PC-3 (cell line): ENCODE measurements at regions not wholly inside any gene's neighbourhood (a gene's known extent, or its start where the extent isn't known, plus 50 kb on each side); places are given as distances from the start of the nearest gene placed in this dataset.
"Not testable (repeated sequence)": the region's sequence is repeated elsewhere in the genome, so short reads cannot be mapped to it uniquely, and the experiment has no call there.

Experiments used
- ATAC-seq: fragments of 200-7000 bp; cut with Tn5 transposase; 2 replicates; pipeline ENCODE4 v1.9.1; 2020; ENCODE audit warnings: mild to moderate bottlenecking, moderate library complexity
- BruUV-seq: library from RNA; stranded (reverse); fragments of 400-500 nt; replicated peaks from 2 replicates; lab custom pipeline; 2021; lab: Mats Ljungman, UMichigan
- CTCF ChIA-PET: fragments of 300-600 bp; sonication (Branson Sonifier 250); formaldehyde crosslinking; loops from one replicate; lab custom pipeline; 2022; ENCODE audit warnings: antibody characterized with exemption; lab: Charles Lee
- POLR2A ChIA-PET: fragments of 300-600 bp; sonication (Branson Sonifier 250); formaldehyde crosslinking; loops from one replicate; lab custom pipeline; 2022; ENCODE audit warnings: antibody characterized with exemption; ENCODE audit not compliant: unreplicated experiment; lab: Charles Lee
- DNase-seq: peaks from one replicate; pipeline ENCODE4 v3.0.0-alpha.2; 2015
- H2AFZ ChIP-seq: fragments of 300-600 bp; sonication (generic); 2 replicates; pipeline ENCODE4 v1.6.0; 2016; ENCODE audit warnings: antibody characterized with exemption, low read length
- H3F3A ChIP-seq: fragments of 300-600 bp; sonication (generic); one replicate; pipeline ENCODE4 v1.6.0; 2017; ENCODE audit warnings: antibody characterized with exemption, low read length, control low read depth, mild to moderate bottlenecking; ENCODE audit not compliant: unreplicated experiment
- H3K27ac ChIP-seq: fragments of 300-600 bp; sonication (generic); 2 replicates; pipeline ENCODE4 v1.5.1; 2016; ENCODE audit warnings: mild to moderate bottlenecking, low read length
- H3K27me3 ChIP-seq: fragments of 300-600 bp; sonication (generic); 2 replicates; pipeline ENCODE4 v1.6.1; 2016; ENCODE audit warnings: low read length, mixed read lengths
- H3K36me3 ChIP-seq: fragments of 300-600 bp; sonication (generic); 2 replicates; pipeline ENCODE4 v1.6.1; 2016; ENCODE audit warnings: low read depth, mixed run types, low read length, mixed read lengths
- H3K4me1 ChIP-seq: fragments of 300-600 bp; sonication (generic); 2 replicates; pipeline ENCODE4 v1.5.1; 2016; ENCODE audit warnings: low read length; ENCODE audit not compliant: insufficient read depth
- H3K4me2 ChIP-seq: fragments of 300-600 bp; sonication (generic); 2 replicates; pipeline ENCODE4 v1.6.0; 2016; ENCODE audit warnings: low read length
- H3K4me3 ChIP-seq: fragments of 300-600 bp; sonication (generic); 2 replicates; pipeline ENCODE4 v1.5.1; 2016; ENCODE audit warnings: mild to moderate bottlenecking, low read length, mixed read lengths
- H3K79me2 ChIP-seq: fragments of 300-600 bp; sonication (generic); 2 replicates; pipeline ENCODE4 v1.6.1; 2017; ENCODE audit warnings: low read length, mixed read lengths
- H3K9ac ChIP-seq: fragments of 300-600 bp; sonication (generic); 2 replicates; pipeline ENCODE4 v1.6.0; 2016; ENCODE audit warnings: mild to moderate bottlenecking, low read length
- H3K9me2 ChIP-seq: fragments of 300-600 bp; sonication (generic); replicated peaks from 2 replicates; pipeline ENCODE4 v1.6.1; 2016; ENCODE audit warnings: mixed run types, low read length, mixed read lengths
- H3K9me3 ChIP-seq: fragments of 300-600 bp; sonication (generic); 2 replicates; pipeline ENCODE4 v1.6.1; 2016; ENCODE audit warnings: low read length, mixed read lengths
- H4K20me1 ChIP-seq: fragments of 300-600 bp; sonication (generic); 2 replicates; pipeline ENCODE4 v1.6.1; 2016; ENCODE audit warnings: low read length, mixed read lengths
- EZH2 ChIP-seq: fragments of 300-600 bp; sonication (generic); IDR thresholded peaks from one replicate; pipeline ENCODE4 v1.6.1; 2017; ENCODE audit warnings: antibody characterized with exemption, mild to moderate bottlenecking, low read length; ENCODE audit not compliant: unreplicated experiment
- EZH2phosphoT487 ChIP-seq: fragments of 300-600 bp; sonication (generic); IDR thresholded peaks from 2 replicates; pipeline ENCODE4 v1.6.1; 2018; ENCODE audit warnings: mild to moderate bottlenecking, antibody characterized with exemption, low read length, borderline replicate concordance
- intact Hi-C: fragments of 100-400 bp; cut with micrococcal nuclease; formaldehyde crosslinking; loops from 2 replicates; pipeline ENCODE4 v1.9.0; 2023
- TF ChIP-seq, protein P1 (sequence below): fragments of 300-600 bp; sonication (generic); conservative IDR thresholded peaks from 2 replicates; pipeline ENCODE4 v1.5.1; 2017; ENCODE audit warnings: antibody characterized with exemption, low read depth, mild to moderate bottlenecking, low read length

DNA sequence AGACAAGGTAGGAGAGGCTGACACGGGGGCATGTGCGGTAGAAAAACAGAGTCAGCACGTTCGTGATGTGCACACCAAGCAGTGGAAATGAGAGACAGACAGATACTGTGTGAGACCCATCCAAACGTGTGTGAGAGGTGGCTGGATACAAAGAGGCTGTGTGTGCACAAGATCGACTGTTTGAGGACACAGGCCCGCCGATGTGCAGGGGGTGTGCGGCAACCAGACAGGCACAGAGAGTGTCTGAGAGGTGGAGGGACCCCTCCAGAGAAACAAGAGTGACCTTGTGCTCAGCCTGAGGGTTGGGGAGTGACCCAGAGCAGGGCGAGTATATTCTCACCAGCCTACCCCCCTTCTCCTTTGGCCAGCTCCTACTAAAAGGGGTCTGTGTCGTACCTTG lies 97.8 kb upstream of the IPO9 start:
- no peaks in the 10 kb centered on the region for H4K20me1 ChIP-seq
- H3K4me1 ChIP-seq = no peaks in the 10 kb centered on the region
- no peak overlapping the region for H2AFZ ChIP-seq
- H3K4me3 ChIP-seq = no peak overlapping the region
- H3K9me2 ChIP-seq = no peaks in the 10 kb centered on the region
- no peak for ATAC-seq
- no peaks in the 10 kb centered on the region for H3K9me3 ChIP-seq
- BruUV-seq = no TSS peak
- no peak overlapping the region for H3K4me2 ChIP-seq
- CTCF ChIA-PET = no interaction called here
- POLR2A ChIA-PET = interaction anchor here (0.5 kb wide), 1 partner anchor 1624 kb away, joined by 8 read pairs; no protein-coding TSS in a partner anchor
- H3K27me3 ChIP-seq = no peaks in the 10 kb centered on the region
- no peak overlapping the region for H3K27ac ChIP-seq
- no peak overlapping the region for H3K9ac ChIP-seq
- TF ChIP-seq EZH2 (no peak), EZH2phosphoT487 (no peak)
- TF ChIP-seq, protein P1, sequence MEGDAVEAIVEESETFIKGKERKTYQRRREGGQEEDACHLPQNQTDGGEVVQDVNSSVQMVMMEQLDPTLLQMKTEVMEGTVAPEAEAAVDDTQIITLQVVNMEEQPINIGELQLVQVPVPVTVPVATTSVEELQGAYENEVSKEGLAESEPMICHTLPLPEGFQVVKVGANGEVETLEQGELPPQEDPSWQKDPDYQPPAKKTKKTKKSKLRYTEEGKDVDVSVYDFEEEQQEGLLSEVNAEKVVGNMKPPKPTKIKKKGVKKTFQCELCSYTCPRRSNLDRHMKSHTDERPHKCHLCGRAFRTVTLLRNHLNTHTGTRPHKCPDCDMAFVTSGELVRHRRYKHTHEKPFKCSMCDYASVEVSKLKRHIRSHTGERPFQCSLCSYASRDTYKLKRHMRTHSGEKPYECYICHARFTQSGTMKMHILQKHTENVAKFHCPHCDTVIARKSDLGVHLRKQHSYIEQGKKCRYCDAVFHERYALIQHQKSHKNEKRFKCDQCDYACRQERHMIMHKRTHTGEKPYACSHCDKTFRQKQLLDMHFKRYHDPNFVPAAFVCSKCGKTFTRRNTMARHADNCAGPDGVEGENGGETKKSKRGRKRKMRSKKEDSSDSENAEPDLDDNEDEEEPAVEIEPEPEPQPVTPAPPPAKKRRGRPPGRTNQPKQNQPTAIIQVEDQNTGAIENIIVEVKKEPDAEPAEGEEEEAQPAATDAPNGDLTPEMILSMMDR = no peak
- DNase-seq = no peak
- no peaks in the 10 kb centered on the region for H3K79me2 ChIP-seq
- intact Hi-C loops = no loop called here
- no peaks in the 10 kb centered on the region for H3F3A ChIP-seq
- no peaks in the 10 kb centered on the region for H3K36me3 ChIP-seq

DNA sequence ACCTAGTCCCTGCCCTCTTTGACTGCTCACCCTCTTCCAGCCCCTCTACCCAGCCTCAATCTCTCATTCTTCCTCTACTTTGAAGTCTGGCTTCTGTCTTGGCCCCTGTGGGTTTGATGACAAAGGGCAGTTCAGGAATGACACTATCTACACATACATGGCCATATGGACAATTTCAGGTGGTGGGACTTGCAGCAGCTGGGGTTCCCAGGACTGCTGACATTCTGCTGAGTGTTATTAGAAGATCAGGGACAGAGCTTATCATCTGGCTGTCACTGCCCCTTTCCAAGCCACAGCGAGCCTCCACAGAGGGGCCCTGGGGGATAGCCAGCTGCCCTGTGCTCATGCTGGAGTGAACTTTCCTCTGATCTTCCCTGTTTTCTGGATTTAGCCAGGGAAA lies 97.4 kb upstream of the IPO9 start:
- no peak overlapping the region for H2AFZ ChIP-seq
- no peaks in the 10 kb centered on the region for H3K36me3 ChIP-seq
- H3K9me2 ChIP-seq = no peaks in the 10 kb centered on the region
- H3K9ac ChIP-seq = no peak overlapping the region
- no peaks in the 10 kb centered on the region for H3K4me1 ChIP-seq
- CTCF ChIA-PET = no interaction called here
- no TSS peak for BruUV-seq
- no peaks in the 10 kb centered on the region for H3K27me3 ChIP-seq
- no peak overlapping the region for H3K4me2 ChIP-seq
- intact Hi-C loops = no loop called here
- no peak for ATAC-seq
- no peak for DNase-seq
- no peaks in the 10 kb centered on the region for H3K9me3 ChIP-seq
- no peak for TF ChIP-seq EZH2
- no peak for TF ChIP-seq EZH2phosphoT487
- TF ChIP-seq, protein P1 = no peak
- no peak overlapping the region for H3K4me3 ChIP-seq
- H3K27ac ChIP-seq = no peak overlapping the region
- no peaks in the 10 kb centered on the region for H4K20me1 ChIP-seq
- H3K79me2 ChIP-seq = no peaks in the 10 kb centered on the region
- POLR2A ChIA-PET = no interaction called here
- H3F3A ChIP-seq = no peaks in the 10 kb centered on the region

DNA sequence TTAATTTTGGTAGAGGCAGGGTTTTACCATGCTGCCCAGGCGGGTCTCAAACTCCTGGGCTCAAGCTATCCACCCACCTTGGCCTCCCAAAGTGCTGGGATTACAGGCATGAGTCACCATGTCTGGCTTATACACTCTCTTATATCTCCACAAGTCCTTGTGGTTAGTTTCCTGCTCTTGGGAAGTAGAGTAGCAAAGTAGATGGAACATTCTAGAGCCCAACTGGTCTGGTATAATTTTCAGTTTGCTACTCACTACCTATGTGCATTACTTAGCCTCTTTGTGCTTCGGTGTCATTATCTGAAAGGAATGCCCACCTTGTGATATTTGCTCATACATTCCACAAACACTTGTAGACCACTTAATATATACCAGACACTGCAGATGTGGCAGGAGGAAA lies 96.6 kb upstream of the IPO9 start:
- BruUV-seq = no TSS peak
- H3K27me3 ChIP-seq = no peaks in the 10 kb centered on the region
- H3K79me2 ChIP-seq = no peaks in the 10 kb centered on the region
- no peak overlapping the region for H3K4me3 ChIP-seq
- intact Hi-C loops = no loop called here
- no peaks in the 10 kb centered on the region for H3K4me1 ChIP-seq
- DNase-seq (no peak), ATAC-seq (no peak; the same call in 1 of the 2 replicates)
- no peaks in the 10 kb centered on the region for H4K20me1 ChIP-seq
- no peak overlapping the region for H3K4me2 ChIP-seq
- no peaks in the 10 kb centered on the region for H3K36me3 ChIP-seq
- no peaks in the 10 kb centered on the region for H3F3A ChIP-seq
- ChIA-PET POLR2A (no interaction called here), CTCF (no interaction called here)
- no peaks in the 10 kb centered on the region for H3K9me2 ChIP-seq
- TF ChIP-seq EZH2phosphoT487 = no peak
- TF ChIP-seq, protein P1 = no peak
- no peak for TF ChIP-seq EZH2
- no peak overlapping the region for H2AFZ ChIP-seq
- no peaks in the 10 kb centered on the region for H3K9me3 ChIP-seq
- H3K27ac ChIP-seq = no peak overlapping the region
- no peak overlapping the region for H3K9ac ChIP-seq

DNA sequence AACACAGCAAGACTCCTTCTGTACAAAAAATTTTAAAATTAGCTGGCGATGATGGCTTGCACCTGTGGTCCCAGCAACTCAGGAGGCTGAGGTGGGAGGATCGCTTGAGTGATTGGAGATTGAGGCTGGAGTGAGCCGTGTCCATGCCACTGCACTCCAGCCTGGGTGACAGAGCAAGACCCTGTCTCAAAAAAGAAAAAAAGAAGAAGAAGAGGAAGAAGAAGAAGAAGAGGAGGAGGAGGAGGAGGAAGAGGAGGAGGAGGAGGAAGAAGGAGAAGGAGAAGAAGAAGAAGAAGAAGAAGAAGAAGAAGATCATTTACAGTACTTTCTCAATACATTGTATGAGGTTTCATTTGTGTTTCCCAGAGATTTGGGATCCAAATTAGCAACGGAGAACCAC lies 94.7 kb upstream of the IPO9 start:
- H3K9me2 ChIP-seq, H3K4me1 ChIP-seq, H3K4me3 ChIP-seq, H3K27ac ChIP-seq, H2AFZ ChIP-seq, H3K79me2 ChIP-seq, H3K9ac ChIP-seq, POLR2A ChIA-PET, BruUV-seq, CTCF ChIA-PET, DNase-seq, H3F3A ChIP-seq, H3K4me2 ChIP-seq, ATAC-seq, H4K20me1 ChIP-seq, H3K27me3 ChIP-seq, intact Hi-C loops, H3K9me3 ChIP-seq, H3K36me3 ChIP-seq: not testable (repeated sequence)
